Heart left ventricle (tissue), 16 donors: ENCODE measurements at regions not wholly inside any gene's neighbourhood (a gene's known extent, or its start where the extent isn't known, plus 50 kb on each side); places are given as distances from the start of the nearest gene placed in this dataset.
A peak's percentile ranks its signal among the peaks of the same experiment; 100 is the strongest.

ENCODE experiments used
- ATAC-seq, 4 donors: fragments of 200-7000 bp; cut with Tn5 transposase; one replicate each; pipeline ENCODE4 v1.9.1; 2020 to 2022; ENCODE audit warnings: moderate library complexity in 4 of 4, mild to moderate bottlenecking in 3 of 4, moderate number of reproducible peaks in 1 of 4
- DNase-seq, 5 donors: peaks; one replicate each; pipeline ENCODE4 v3.0.0-alpha.2; 2020
- H3K27ac ChIP-seq, 12 donors: fragments of 200-600 bp; sonication (generic) in 4 of 12; one replicate each; pipeline versions ENCODE4 v1.5.0 to v1.8.0; 2016 to 2022; ENCODE audit warnings: mild to moderate bottlenecking in 2 of 12
- H3K27me3 ChIP-seq, 9 donors: fragments of 200-600 bp; sonication (generic) in 2 of 9; one replicate each; pipeline versions ENCODE4 v1.5.1 to v1.8.0; 2016 to 2022; ENCODE audit warnings: mild to moderate bottlenecking in 3 of 9
- H3K36me3 ChIP-seq, 9 donors: fragments of 200-600 bp; sonication (generic) in 2 of 9; one replicate each; pipeline versions ENCODE4 v1.5.0 to v1.8.0; 2018 to 2022; ENCODE audit warnings: mild to moderate bottlenecking in 2 of 9
- H3K4me1 ChIP-seq, 12 donors: fragments of 200-600 bp; sonication (generic) in 4 of 12; one replicate each; pipeline versions ENCODE4 v1.5.0 to v1.8.0; 2016 to 2022; ENCODE audit warnings: mild to moderate bottlenecking in 3 of 12
- H3K4me3 ChIP-seq, 12 donors: fragments of 200-600 bp; sonication (generic) in 4 of 12; one replicate each; pipeline versions ENCODE4 v1.5.0 to v1.8.0; 2017 to 2022; ENCODE audit warnings: mild to moderate bottlenecking in 9 of 12, moderate library complexity in 4 of 12
- H3K9me3 ChIP-seq, 12 donors: fragments of 200-600 bp; sonication (generic) in 4 of 12; one replicate each; pipeline versions ENCODE4 v1.5.0 to v1.8.0; 2016 to 2022; ENCODE audit warnings: mild to moderate bottlenecking in 1 of 12
- POLR2A ChIP-seq, 2 donors: fragments of 450-650 bp; IDR thresholded peaks; one replicate each; pipeline ENCODE4 v1.6.1; 2017; ENCODE audit warnings: antibody characterized with exemption in 2 of 2, mild to moderate bottlenecking in 2 of 2, moderate library complexity in 2 of 2
- WGBS, 4 donors: extraction: QIAGEN DNeasy Blood & Tissue Kit in 2 of 4; methylation state at CpG; one replicate each; pipeline versions ENCODE4 v1.1.5 to v1.1.7; 2013 to 2018; 5-methylcytosine and 5-hydroxymethylcytosine counted together
- intact Hi-C, 10 donors: fragments of 100-400 bp; cut with DNase I; formaldehyde crosslinking; loops; one replicate each; pipeline versions ENCODE4 v1.11.1 to v1.14.2; 2022
- TF ChIP-seq, protein P1 (sequence below), 12 donors: fragments of 200-600 bp; sonication (generic) in 4 of 12; IDR thresholded peaks; one replicate each; pipeline versions ENCODE4 v1.5.0 to v1.8.0; 2018 to 2022; ENCODE audit warnings: antibody characterized with exemption in 12 of 12, mild to moderate bottlenecking in 5 of 12
- donor health status: ischemic (EF 13 %, LVEDD 7.1; RV severe dilation, severe dysfunction).
- donor health status: healthy with polysubstance abuse.
- donor health status: DM: no; HTN: yes; CAD: no.
- donor health status: DM: no; HTN: no; CAD: no.
- donor health status: ischemic (EF 25% LVEDD 6.9; RV normal size, moderate dysfunction).
- donor health status: ischemic (EF 25% LVEDD 5.7; RV mildly dilated, moderate dysfunction).
- donor health status: healthy.
- donor health status: DM: yes; HTN: yes; CAD: no.
- donor health status: ischemic (EF 35%, LVEDD 5.7; RV mildly dilated, moderate dysfunction).
- donor health status: nonischemic (EF 11% LVEDD 7.7; RV severe dilation, severe dysfunction).
- donor health status: DM: yes; HTN: yes; CAD: no.
- donor health status: PGD.
- donor health status: ischemic (EF 29% LVEDD 5.4; RV normal size, mild dysfunction).
- donor health status: nonischemic (EF 23%, LVEDD 6.1; RV moderate dilation, normal function).

DNA sequence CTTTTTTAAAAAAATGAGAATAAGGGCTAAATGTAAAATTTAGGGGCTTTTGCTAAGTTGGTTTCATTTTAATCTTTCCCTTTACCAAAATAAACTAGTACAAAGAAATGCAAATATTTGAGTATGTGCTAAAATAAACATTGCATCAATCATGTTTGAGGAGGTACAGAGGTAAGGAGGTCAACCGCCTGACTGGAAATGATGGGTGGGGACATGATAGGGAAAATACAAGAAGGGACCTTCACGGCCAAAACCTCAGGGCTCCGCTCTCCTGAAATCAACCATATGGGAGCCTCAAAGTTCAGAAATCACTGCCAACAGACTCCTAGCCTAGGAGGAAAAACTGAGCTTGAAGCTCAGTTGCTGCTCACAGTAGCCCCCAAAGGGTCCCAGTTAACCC lies 207.6 kb downstream of the AHR start:
- Histone ChIP-seq H3K9me3 (no peaks in the 10 kb centered on the region), H3K4me1 (peaks cover 0 to 5% (median 0%) of the 10 kb centered on the region in 12 donors), H3K27me3 (no peaks in the 10 kb centered on the region), H3K4me3 (no peak overlapping the region), H3K27ac (no peak overlapping the region), H3K36me3 (no peaks in the 10 kb centered on the region)
- WGBS, 4 donors = 61 to 78% (median 68%) methylated on average over 3 of the region's 3 CpGs
- DNase-seq = no peak
- intact Hi-C loops = no loop called here
- peak in 1 of 4 donors; percentile 34 for ATAC-seq
- no peak for TF ChIP-seq POLR2A (IDR thresholded peaks at IDR 0.05)
- TF ChIP-seq, protein P1, sequence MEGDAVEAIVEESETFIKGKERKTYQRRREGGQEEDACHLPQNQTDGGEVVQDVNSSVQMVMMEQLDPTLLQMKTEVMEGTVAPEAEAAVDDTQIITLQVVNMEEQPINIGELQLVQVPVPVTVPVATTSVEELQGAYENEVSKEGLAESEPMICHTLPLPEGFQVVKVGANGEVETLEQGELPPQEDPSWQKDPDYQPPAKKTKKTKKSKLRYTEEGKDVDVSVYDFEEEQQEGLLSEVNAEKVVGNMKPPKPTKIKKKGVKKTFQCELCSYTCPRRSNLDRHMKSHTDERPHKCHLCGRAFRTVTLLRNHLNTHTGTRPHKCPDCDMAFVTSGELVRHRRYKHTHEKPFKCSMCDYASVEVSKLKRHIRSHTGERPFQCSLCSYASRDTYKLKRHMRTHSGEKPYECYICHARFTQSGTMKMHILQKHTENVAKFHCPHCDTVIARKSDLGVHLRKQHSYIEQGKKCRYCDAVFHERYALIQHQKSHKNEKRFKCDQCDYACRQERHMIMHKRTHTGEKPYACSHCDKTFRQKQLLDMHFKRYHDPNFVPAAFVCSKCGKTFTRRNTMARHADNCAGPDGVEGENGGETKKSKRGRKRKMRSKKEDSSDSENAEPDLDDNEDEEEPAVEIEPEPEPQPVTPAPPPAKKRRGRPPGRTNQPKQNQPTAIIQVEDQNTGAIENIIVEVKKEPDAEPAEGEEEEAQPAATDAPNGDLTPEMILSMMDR (IDR thresholded peaks at IDR 0.05) = no peak

DNA sequence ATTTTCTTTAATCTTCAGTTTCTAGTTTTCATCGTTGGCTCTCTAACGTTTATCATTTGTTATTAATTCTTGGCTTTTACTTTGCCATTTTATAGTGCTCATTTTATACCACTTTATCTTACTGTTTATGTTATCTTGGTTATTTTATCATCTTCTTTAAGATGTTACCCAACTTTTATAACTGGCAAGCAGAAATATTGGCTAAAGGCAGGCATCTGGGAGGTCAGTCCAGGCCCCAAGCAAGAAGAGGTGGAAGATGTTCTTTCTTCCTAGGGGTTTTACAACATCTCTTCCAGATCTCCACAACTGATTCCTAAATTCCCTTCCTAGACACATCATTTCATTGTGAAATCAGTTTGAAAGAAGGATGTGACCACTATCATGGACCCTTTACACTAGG lies 208.1 kb downstream of the AHR start:
- Histone ChIP-seq H3K4me3 (no peak overlapping the region), H3K36me3 (no peaks in the 10 kb centered on the region), H3K9me3 (no peaks in the 10 kb centered on the region), H3K27ac (no peak overlapping the region), H3K27me3 (no peaks in the 10 kb centered on the region), H3K4me1 (peaks cover 0 to 3% (median 0%) of the 10 kb centered on the region in 12 donors)
- ATAC-seq (no peak), DNase-seq (no peak)
- TF ChIP-seq POLR2A (IDR thresholded peaks at IDR 0.05) = no peak
- TF ChIP-seq, protein P1 (IDR thresholded peaks at IDR 0.05) = no peak
- WGBS, 4 donors = 81 to 85% (median 82%) methylated on average over 2 of the region's 2 CpGs
- intact Hi-C loops = no loop called here

DNA sequence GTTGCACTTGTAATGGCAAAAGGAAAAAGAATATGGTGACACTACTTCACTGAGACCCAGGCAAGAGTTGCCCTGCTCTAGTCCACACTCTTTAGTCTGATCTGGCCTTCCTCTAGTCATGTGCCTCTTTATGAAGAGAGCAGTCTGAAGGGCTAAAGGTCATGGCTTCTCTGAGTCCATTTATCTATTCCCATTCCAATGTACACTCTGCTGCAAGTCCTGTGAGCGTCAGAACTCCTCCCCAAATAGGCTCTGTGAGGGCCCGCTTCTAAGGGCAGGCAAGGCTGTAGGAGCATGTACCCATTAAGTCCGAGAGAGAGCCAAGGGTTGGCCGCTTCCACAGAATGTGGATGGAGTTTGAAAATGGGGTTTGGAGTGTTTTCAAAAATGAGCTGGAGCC lies 209.3 kb downstream of the AHR start:
- H3K9me3 ChIP-seq = no peaks in the 10 kb centered on the region
- no peak overlapping the region for H3K4me3 ChIP-seq
- no peaks in the 10 kb centered on the region for H3K4me1 ChIP-seq
- WGBS, 4 donors = 94 to 99% (median 96%) methylated on average over 4 of the region's 4 CpGs
- intact Hi-C loops = no loop called here
- no peaks in the 10 kb centered on the region for H3K27me3 ChIP-seq
- DNase-seq (no peak), ATAC-seq (no peak)
- TF ChIP-seq POLR2A (IDR thresholded peaks at IDR 0.05) = no peak
- TF ChIP-seq, protein P1 (IDR thresholded peaks at IDR 0.05) = no peak
- H3K36me3 ChIP-seq = no peaks in the 10 kb centered on the region
- H3K27ac ChIP-seq = no peak overlapping the region

DNA sequence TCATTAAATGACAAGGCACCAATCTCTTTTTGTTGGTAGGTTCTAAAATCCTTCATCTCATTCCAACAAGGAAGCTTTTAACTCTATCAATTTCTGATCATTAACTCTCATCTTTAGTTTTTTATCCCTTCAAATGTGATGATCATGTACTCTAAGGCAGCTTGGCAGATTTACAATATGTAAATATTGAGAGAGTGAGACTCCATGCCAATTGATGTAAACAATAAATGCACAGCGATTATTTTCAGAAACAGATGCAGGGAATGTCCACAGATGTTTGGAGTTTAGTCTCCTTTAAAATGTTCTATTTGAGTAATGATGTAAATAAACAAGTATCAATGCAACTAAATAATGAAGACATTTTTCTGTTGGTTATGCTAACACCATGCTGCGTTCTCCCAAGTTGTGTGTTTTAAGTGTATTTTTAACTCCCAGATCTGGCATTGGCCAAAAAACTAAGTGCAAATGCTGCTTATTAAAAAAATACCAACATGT lies 213.8 kb downstream of the AHR start:
- no peak for DNase-seq
- H3K27ac ChIP-seq = no peak overlapping the region
- TF ChIP-seq, protein P1 (IDR thresholded peaks at IDR 0.05) = no peak
- TF ChIP-seq POLR2A (IDR thresholded peaks at IDR 0.05) = no peak
- ATAC-seq = no peak
- no peak overlapping the region for H3K4me3 ChIP-seq
- no peaks in the 10 kb centered on the region for H3K36me3 ChIP-seq
- 81 to 92% (median 83%) methylated on average over 2 of the region's 2 CpGs for WGBS, 4 donors
- no peaks in the 10 kb centered on the region for H3K9me3 ChIP-seq
- H3K4me1 ChIP-seq = no peaks in the 10 kb centered on the region
- intact Hi-C loops = loop anchor here in 1 of 10 donors (2.0 kb wide), 1 partner anchor 19 kb away; no protein-coding TSS in a partner anchor
- H3K27me3 ChIP-seq = no peaks in the 10 kb centered on the region
